Amniotic epithelial cell (primary cell): ENCODE measurements at regions not wholly inside any gene's neighbourhood (a gene's known extent, or its start where the extent isn't known, plus 50 kb on each side); places are given as distances from the start of the nearest gene placed in this dataset.

Experiments used
- DNase-seq: peaks from one replicate; pipeline ENCODE4 v3.0.0-alpha.2; 2010; ENCODE audit warnings: low read depth

GRCh38 chrX:106510713-106511403 is 100.9 kb upstream of the RADX start:
- DNase-seq, result no peak
